ENCODE measurements at regions not wholly inside any gene's neighbourhood (a gene's known extent, or its start where the extent isn't known, plus 50 kb on each side); places are given as distances from the start of the nearest gene placed in this dataset.

- no peak overlapping the region for H3K4me3 ChIP-seq (ENCODE audit: low read depth, low read length)
- DNase-seq (ENCODE audit: low read depth) = no peak
- TF ChIP-seq MYC (IDR thresholded peaks at IDR 0.05; ENCODE audit: low read depth, low read length) = no peak
- TF ChIP-seq POLR2A (IDR thresholded peaks at IDR 0.05; ENCODE audit: extremely low read depth, insufficient read length) = no peak
- TF ChIP-seq CTCF (IDR thresholded peaks at IDR 0.05; ENCODE audit: low read depth, low read length) = no peak
- no peak for TF ChIP-seq MAX (IDR thresholded peaks at IDR 0.05; ENCODE audit: low read depth, low read length)
Observed at GRCh38 chr6:114543696-114544095, 200.9 kb upstream of the HS3ST5 start.

GRCh38 chr6:114541794-114542193 lies 199.0 kb upstream of the HS3ST5 start:
- TF ChIP-seq MAX (IDR thresholded peaks at IDR 0.05; ENCODE audit: low read depth, low read length) (no peak), MYC (IDR thresholded peaks at IDR 0.05; ENCODE audit: low read depth, low read length) (no peak), CTCF (IDR thresholded peaks at IDR 0.05; ENCODE audit: low read depth, low read length) (no peak), POLR2A (IDR thresholded peaks at IDR 0.05; ENCODE audit: extremely low read depth, insufficient read length) (no peak)
- DNase-seq (ENCODE audit: low read depth) = no peak
- no peak overlapping the region for H3K4me3 ChIP-seq (ENCODE audit: low read depth, low read length)

GRCh38 chr6:114537977-114538376 lies 195.2 kb upstream of the HS3ST5 start:
- DNase-seq (ENCODE audit: low read depth) = no peak
- TF ChIP-seq POLR2A (IDR thresholded peaks at IDR 0.05; ENCODE audit: extremely low read depth, insufficient read length) (no peak), MYC (IDR thresholded peaks at IDR 0.05; ENCODE audit: low read depth, low read length) (no peak), CTCF (IDR thresholded peaks at IDR 0.05; ENCODE audit: low read depth, low read length) (no peak), MAX (IDR thresholded peaks at IDR 0.05; ENCODE audit: low read depth, low read length) (no peak)
- H3K4me3 ChIP-seq (ENCODE audit: low read depth, low read length) = no peak overlapping the region

GRCh38 chr6:114534813-114535212 lies 192.0 kb upstream of the HS3ST5 start:
- DNase-seq (ENCODE audit: low read depth) = no peak
- no peak overlapping the region for H3K4me3 ChIP-seq (ENCODE audit: low read depth, low read length)
- no peak for TF ChIP-seq CTCF (IDR thresholded peaks at IDR 0.05; ENCODE audit: low read depth, low read length)
- no peak for TF ChIP-seq MYC (IDR thresholded peaks at IDR 0.05; ENCODE audit: low read depth, low read length)
- no peak for TF ChIP-seq POLR2A (IDR thresholded peaks at IDR 0.05; ENCODE audit: extremely low read depth, insufficient read length)
- TF ChIP-seq MAX (IDR thresholded peaks at IDR 0.05; ENCODE audit: low read depth, low read length) = no peak

GRCh38 chr6:114524081-114524480 lies 181.3 kb upstream of the HS3ST5 start:
- no peak overlapping the region for H3K4me3 ChIP-seq (ENCODE audit: low read depth, low read length)
- TF ChIP-seq CTCF (IDR thresholded peaks at IDR 0.05; ENCODE audit: low read depth, low read length) = no peak
- no peak for DNase-seq (ENCODE audit: low read depth)

DNA sequence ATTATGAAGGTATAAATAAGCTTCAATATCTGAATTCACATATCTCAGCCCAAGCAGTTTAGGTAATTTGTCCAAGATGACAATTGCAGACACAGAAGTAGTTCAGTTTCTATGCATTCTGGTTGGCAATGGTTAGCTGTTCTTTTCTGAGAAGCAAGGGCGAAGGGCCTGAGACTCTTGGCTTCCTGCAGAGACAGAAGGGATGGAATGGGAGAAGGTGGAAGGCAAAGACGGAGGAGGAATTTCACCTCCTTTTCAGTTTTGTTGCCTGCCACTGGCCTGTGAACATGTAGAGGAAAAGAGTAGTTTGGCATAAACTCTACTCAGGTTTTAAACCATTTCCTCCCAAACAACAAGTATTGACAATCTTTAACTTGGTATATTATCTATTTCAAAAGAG lies 180.7 kb upstream of the HS3ST5 start:
- H3K4me3 ChIP-seq (ENCODE audit: low read depth, low read length) = no peak overlapping the region
- TF ChIP-seq CTCF (IDR thresholded peaks at IDR 0.05; ENCODE audit: low read depth, low read length) = no peak
- DNase-seq (ENCODE audit: low read depth) = no peak

Data from NB4 (cell line).